ENCODE measurements at regions not wholly inside any gene's neighbourhood (a gene's known extent, or its start where the extent isn't known, plus 50 kb on each side); places are given as distances from the start of the nearest gene placed in this dataset.

GRCh38 chr10:10734356-10735064 is 283.2 kb upstream of the CELF2 start (continued):
- TF ChIP-seq TCF7L2 (IDR thresholded peaks at IDR 0.05; ENCODE audit: borderline replicate concordance, extremely low read depth, insufficient read depth, insufficient read length) (no peak), CTCF (IDR thresholded peaks at IDR 0.05 in 2 of 3, conservative IDR thresholded peaks at IDR 0.05 in 1 of 3; ENCODE audit: borderline replicate concordance in 1 of 3, insufficient read depth in 1 of 3, low read depth in 2 of 3, low read length in 2 of 3) (no peak), SIN3A (IDR thresholded peaks at IDR 0.05; ENCODE audit: low read depth) (no peak), EZH2phosphoT487 (IDR thresholded peaks at IDR 0.05; ENCODE audit: borderline replicate concordance) (no peak), POLR2A (IDR thresholded peaks at IDR 0.05; ENCODE audit: borderline replicate concordance, extremely low read depth, insufficient read depth, insufficient read length) (no peak), MAX (IDR thresholded peaks at IDR 0.05) (no peak), EGR1 (IDR thresholded peaks at IDR 0.05; ENCODE audit: low read depth) (no peak)

- RAD21 ChIA-PET (ENCODE audit: low non-redundant PET in 1 of 2, low total read pairs in 2 of 2, uncharacterized antibody in 2 of 2, unreplicated experiment in 2 of 2) = no interaction called here
- intact Hi-C loops (cut with micrococcal nuclease) = no loop called here
- H3K9ac ChIP-seq (ENCODE audit: low read length) = no peak overlapping the region
- H3K9me3 ChIP-seq (ENCODE audit: control insufficient read depth in 1 of 2, insufficient read depth in 1 of 2, low read depth in 1 of 2, low read length in 2 of 2) = peaks cover 3 to 21% of the 10 kb centered on the region in 2 experiments; a peak in 3 of 4 replicates
- H3K27ac ChIP-seq (ENCODE audit: low read depth, low read length) = no peak overlapping the region
- H3K36me3 ChIP-seq (ENCODE audit: control insufficient read depth in 1 of 2, insufficient read depth in 2 of 2, low read length in 2 of 2) = no peaks in the 10 kb centered on the region
- H3K9me2 ChIP-seq (ENCODE audit: insufficient read depth) = no peaks in the 10 kb centered on the region
- TF ChIP-seq POLR2A (IDR thresholded peaks at IDR 0.05; ENCODE audit: borderline replicate concordance, extremely low read depth, insufficient read depth, insufficient read length) = no peak
- no peak for TF ChIP-seq JUND (IDR thresholded peaks at IDR 0.05)
- no peak for TF ChIP-seq FOSL1 (IDR thresholded peaks at IDR 0.05; ENCODE audit: low read depth)
- no peak for TF ChIP-seq EZH2 (IDR thresholded peaks at IDR 0.05)
- no peak for TF ChIP-seq ZFX (IDR thresholded peaks at IDR 0.05)
- TF ChIP-seq EGR1 (IDR thresholded peaks at IDR 0.05; ENCODE audit: low read depth) = no peak
- no peak overlapping the region for H2AFZ ChIP-seq (ENCODE audit: low read depth, low read length, poor library complexity, severe bottlenecking)
- H4K20me1 ChIP-seq (ENCODE audit: insufficient read depth) = no peaks in the 10 kb centered on the region
- H3K4me2 ChIP-seq (ENCODE audit: low read length) = no peak overlapping the region
- H3K4me3 ChIP-seq (replicated peaks in 1 of 2; ENCODE audit: low read depth in 1 of 2, low read length in 2 of 2) = no peak overlapping the region
- BruUV-seq (replicated peaks) = no TSS peak
- no peaks in the 10 kb centered on the region for H3K79me2 ChIP-seq (ENCODE audit: insufficient read depth, low read length)
- CTCF ChIA-PET = no interaction called here
- ATAC-seq = no peak
- POLR2A ChIA-PET = no interaction called here
- DNase-seq (ENCODE audit: low read depth, low spot score) = no peak
- no peaks in the 10 kb centered on the region for H3K4me1 ChIP-seq (ENCODE audit: control insufficient read depth in 1 of 2, insufficient read depth in 2 of 2, low read length in 2 of 2)
- no peaks in the 10 kb centered on the region for H3K27me3 ChIP-seq (ENCODE audit: insufficient read depth, low read length)
These were observed 272.4 kb upstream of the CELF2 start for GRCh38 chr10:10745291-10745690.

All from HCT116 (cell line).